GM12878 (cell line): ENCODE measurements at regions not wholly inside any gene's neighbourhood (a gene's known extent, or its start where the extent isn't known, plus 50 kb on each side); places are given as distances from the start of the nearest gene placed in this dataset.

ENCODE experiments used
- ATAC-seq: fragments of 200-7000 bp; cut with Tn5 transposase; 3 replicates; pipeline ENCODE4 v1.9.1; 2020; ENCODE audit warnings: mild to moderate bottlenecking, moderate library complexity
- BruUV-seq: library from RNA; stranded (reverse); fragments of 400-500 nt; replicated peaks from 2 replicates; lab custom pipeline; 2021; lab: Mats Ljungman, UMichigan
- CTCF ChIA-PET: fragments of 300-600 bp; sonication (Branson Sonifier 250); formaldehyde crosslinking; extraction: SDS; loops from one replicate; lab custom pipeline; 2021; ENCODE audit warnings: inconsistent platforms; lab: Yijun Ruan, JAX
- POLR2A ChIA-PET: fragments of 350-600 bp; formaldehyde crosslinking; extraction: SDS; loops from one replicate; lab custom pipeline; 2021; ENCODE audit warnings: inconsistent platforms; lab: Charles Lee
- RAD21 ChIA-PET: fragments of 300-600 bp; sonication (Branson Sonifier 250); formaldehyde crosslinking; loops from one replicate; lab custom pipeline; 2023; ENCODE audit warnings: antibody characterized with exemption; ENCODE audit not compliant: unreplicated experiment; lab: Charles Lee
- SMC1A ChIA-PET: fragments of 300-600 bp; sonication (Branson Sonifier 250); formaldehyde crosslinking; loops from one replicate; lab custom pipeline; 2023; ENCODE audit not compliant: unreplicated experiment, uncharacterized antibody; lab: Charles Lee
- DNase-seq: peaks from one replicate; pipeline ENCODE4 v3.0.0-alpha.2; 2011; ENCODE audit warnings: low read depth, low spot score
- FAIRE-seq: peaks from 3 replicates; lab custom pipeline; 2011; peaks lifted over from hg19 to GRCh38; lab: Jason Lieb, UNC
- H2AFZ ChIP-seq: 2 replicates; pipeline ENCODE4 v1.6.0; 2011; ENCODE audit warnings: low read depth, low read length, control low read depth; ENCODE audit not compliant: control insufficient read depth
- H3K27ac ChIP-seq: 2 replicates; pipeline ENCODE4 v1.5.1; 2011; ENCODE audit warnings: control low read depth; ENCODE audit not compliant: control insufficient read depth, insufficient read depth
- H3K27me3 ChIP-seq, 2 experiments: replicated peaks in 1 of 2; 2 replicates each; pipeline versions ENCODE4 v1.6.0 to v1.6.1; 2011; ENCODE audit warnings: low read length in 1 of 2; ENCODE audit not compliant: control insufficient read depth in 2 of 2, insufficient read depth in 2 of 2
- H3K36me3 ChIP-seq, 2 experiments: 2 replicates each; pipeline ENCODE4 v1.5.1; 2011; ENCODE audit warnings: low read length in 1 of 2; ENCODE audit not compliant: control insufficient read depth in 2 of 2, insufficient read depth in 2 of 2
- H3K4me1 ChIP-seq: 2 replicates; pipeline ENCODE4 v1.6.1; 2011; ENCODE audit warnings: mild to moderate bottlenecking, low read length, moderate library complexity, mixed read lengths; ENCODE audit not compliant: control insufficient read depth, insufficient read depth
- H3K4me2 ChIP-seq: 2 replicates; pipeline ENCODE4 v1.6.0; 2011; ENCODE audit warnings: control low read depth; ENCODE audit not compliant: control insufficient read depth, insufficient read depth
- H3K4me3 ChIP-seq: fragments of 200-600 bp; sonication (generic); 2 replicates; pipeline ENCODE4 v1.5.1; 2016
- H3K79me2 ChIP-seq: 2 replicates; pipeline ENCODE4 v1.6.0; 2011; ENCODE audit warnings: low read length; ENCODE audit not compliant: control insufficient read depth, insufficient read depth
- H3K9ac ChIP-seq: 2 replicates; pipeline ENCODE4 v1.8.0; 2011; ENCODE audit warnings: low read length, control low read depth, mixed read lengths; ENCODE audit not compliant: control insufficient read depth, insufficient read depth
- H3K9me3 ChIP-seq: replicated peaks from 3 replicates; pipeline ENCODE4 v1.5.1; 2011; ENCODE audit warnings: mild to moderate bottlenecking, low read length; ENCODE audit not compliant: control insufficient read depth, insufficient read depth
- H4K20me1 ChIP-seq: 2 replicates; pipeline ENCODE4 v1.6.0; 2011; ENCODE audit not compliant: control insufficient read depth, insufficient read depth
- BRCA1 ChIP-seq: IDR thresholded peaks from 2 replicates; pipeline ENCODE4 v1.6.1; 2011; ENCODE audit warnings: low read depth, low read length, improper control_type of control experiment
- CHD1 ChIP-seq: IDR thresholded peaks from 2 replicates; pipeline ENCODE4 v1.6.1; 2012; ENCODE audit warnings: low read depth, low read length, improper control_type of control experiment
- KAT2A ChIP-seq: conservative IDR thresholded peaks from 2 replicates; pipeline ENCODE4 v1.6.1; 2011; ENCODE audit warnings: low read depth, low read length; ENCODE audit not compliant: control insufficient read depth
- KLF5 ChIP-seq: fragments of 450-650 bp; IDR thresholded peaks from 2 replicates; pipeline ENCODE4 v1.6.1; 2014; ENCODE audit warnings: mild to moderate bottlenecking; ENCODE audit not compliant: partially characterized antibody
- MEF2A ChIP-seq: IDR thresholded peaks from 2 replicates; pipeline ENCODE4 v1.6.1; 2011; ENCODE audit warnings: low read depth, mild to moderate bottlenecking, low read length, moderate library complexity; ENCODE audit not compliant: insufficient read depth
- MTA2 ChIP-seq: fragments of 450-650 bp; IDR thresholded peaks from 2 replicates; pipeline ENCODE4 v1.6.1; 2016; ENCODE audit warnings: low read depth, mild to moderate bottlenecking, moderate library complexity
- MTA3 ChIP-seq: IDR thresholded peaks from 2 replicates; pipeline ENCODE4 v1.6.1; 2012; ENCODE audit warnings: low read length, inconsistent platforms, borderline replicate concordance
- PML ChIP-seq: IDR thresholded peaks from 2 replicates; pipeline ENCODE4 v1.6.1; 2012; ENCODE audit warnings: low read length, inconsistent platforms
- SRF ChIP-seq, 2 experiments: IDR thresholded peaks; 2 replicates each; pipeline ENCODE4 v1.6.1; 2011; ENCODE audit warnings: low read depth in 2 of 2, low read length in 2 of 2, mild to moderate bottlenecking in 1 of 2, moderate library complexity in 1 of 2
- ZNF384 ChIP-seq: IDR thresholded peaks from 2 replicates; pipeline ENCODE4 v1.6.1; 2012; ENCODE audit warnings: low read depth, mild to moderate bottlenecking, low read length, improper control_type of control experiment, borderline replicate concordance
- ZNF592 ChIP-seq: fragments of 450-650 bp; IDR thresholded peaks from 2 replicates; pipeline ENCODE4 v1.6.1; 2017; ENCODE audit warnings: mild to moderate bottlenecking, moderate library complexity
- WGBS: methylation state at CpG from one replicate; pipeline ENCODE4 v1.1.6; 2016; ENCODE audit warnings: low lambda C conversion rate; ENCODE audit not compliant: insufficient replicate concordance, insufficient coverage; ENCODE audit errors: missing lambda C conversion rate; 5-methylcytosine and 5-hydroxymethylcytosine counted together
- in situ Hi-C: fragments of 300-500 bp; cut with MboI; formaldehyde crosslinking; loops from 9 replicates; pipeline ENCODE4 v1.14.3; 2018; ENCODE audit warnings: mixed read lengths
- intact Hi-C: fragments of 100-400 bp; cut with micrococcal nuclease; formaldehyde crosslinking; loops from one replicate; pipeline ENCODE4 v1.14.2; 2022; ENCODE audit not compliant: unreplicated experiment
- TF ChIP-seq, protein P1 (sequence below): fragments of 450-650 bp; IDR thresholded peaks from 2 replicates; pipeline ENCODE4 v1.6.1; 2017; ENCODE audit warnings: mild to moderate bottlenecking
- TF ChIP-seq, protein P2 (sequence below), 3 experiments: IDR thresholded peaks in 2 of 3; conservative IDR thresholded peaks in 1 of 3; 2 replicates each; pipeline ENCODE4 v1.5.1; 2011; ENCODE audit warnings: low read depth in 3 of 3, low read length in 3 of 3, mild to moderate bottlenecking in 3 of 3, control low read depth in 2 of 3, moderate library complexity in 2 of 3, inconsistent platforms in 1 of 3, mixed read lengths in 1 of 3; ENCODE audit not compliant: control insufficient read depth in 2 of 3, insufficient read depth in 1 of 3; ENCODE audit errors: extremely low read depth in 1 of 3

DNA sequence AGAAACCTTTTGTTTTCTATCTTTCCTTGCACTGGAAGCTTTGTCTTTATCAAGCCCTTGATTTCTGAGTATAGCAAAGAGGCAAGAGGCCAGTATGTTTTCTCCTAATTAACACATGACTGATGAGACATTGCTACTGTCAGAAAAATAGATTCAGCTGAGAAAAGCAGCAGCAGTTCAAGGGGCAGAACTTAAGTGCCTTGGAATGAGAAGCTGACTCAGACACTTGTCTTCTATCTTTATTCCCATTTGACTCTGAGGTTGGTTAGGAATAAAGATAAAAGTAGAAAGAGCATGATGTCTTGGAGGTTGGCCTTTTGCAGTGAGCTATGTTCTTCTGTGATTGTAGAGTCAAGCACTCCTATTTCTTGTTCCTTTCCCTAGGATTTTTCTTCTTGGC lies 79.1 kb upstream of the MAN1A1 start (continued):
- TF ChIP-seq BRCA1 (no peak), CHD1 (no peak), KLF5 (no peak), PML (no peak), MEF2A (no peak)

- DNase-seq (no peak), ATAC-seq (no peak), FAIRE-seq (no peak)
- ChIA-PET CTCF (interaction anchor here (1.3 kb wide), 1 partner anchor 11 kb away, joined by 4 read pairs; no protein-coding TSS in a partner anchor), SMC1A (interaction anchor here (1.4 to 1.6 kb wide), 2 partner anchors 9 to 95 kb away, joined by 4 to 7 read pairs; no protein-coding TSS in a partner anchor), POLR2A (no interaction called here), RAD21 (no interaction called here)
- Histone ChIP-seq H3K4me3 (no peak overlapping the region), H2AFZ (no peak overlapping the region), H3K9me3 (no peaks in the 10 kb centered on the region), H3K27ac (no peak overlapping the region), H3K9ac (no peak overlapping the region), H3K79me2 (no peaks in the 10 kb centered on the region), H4K20me1 (no peaks in the 10 kb centered on the region), H3K27me3 (no peaks in the 10 kb centered on the region), H3K4me1 (no peaks in the 10 kb centered on the region), H3K36me3 (no peaks in the 10 kb centered on the region), H3K4me2 (no peak overlapping the region)
- no TSS peak for BruUV-seq
- 46% methylated on average over 3 of the region's 3 CpGs for WGBS
- intact Hi-C loops (no loop called here), in situ Hi-C loops (no loop called here)
- no peak for TF ChIP-seq MTA2
- TF ChIP-seq MTA3: no peak
- TF ChIP-seq, protein P1, sequence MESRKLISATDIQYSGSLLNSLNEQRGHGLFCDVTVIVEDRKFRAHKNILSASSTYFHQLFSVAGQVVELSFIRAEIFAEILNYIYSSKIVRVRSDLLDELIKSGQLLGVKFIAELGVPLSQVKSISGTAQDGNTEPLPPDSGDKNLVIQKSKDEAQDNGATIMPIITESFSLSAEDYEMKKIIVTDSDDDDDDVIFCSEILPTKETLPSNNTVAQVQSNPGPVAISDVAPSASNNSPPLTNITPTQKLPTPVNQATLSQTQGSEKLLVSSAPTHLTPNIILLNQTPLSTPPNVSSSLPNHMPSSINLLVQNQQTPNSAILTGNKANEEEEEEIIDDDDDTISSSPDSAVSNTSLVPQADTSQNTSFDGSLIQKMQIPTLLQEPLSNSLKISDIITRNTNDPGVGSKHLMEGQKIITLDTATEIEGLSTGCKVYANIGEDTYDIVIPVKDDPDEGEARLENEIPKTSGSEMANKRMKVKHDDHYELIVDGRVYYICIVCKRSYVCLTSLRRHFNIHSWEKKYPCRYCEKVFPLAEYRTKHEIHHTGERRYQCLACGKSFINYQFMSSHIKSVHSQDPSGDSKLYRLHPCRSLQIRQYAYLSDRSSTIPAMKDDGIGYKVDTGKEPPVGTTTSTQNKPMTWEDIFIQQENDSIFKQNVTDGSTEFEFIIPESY: no peak
- no peak for TF ChIP-seq ZNF384
- TF ChIP-seq BRCA1: no peak
- no peak for TF ChIP-seq KLF5
- TF ChIP-seq, protein P2, sequence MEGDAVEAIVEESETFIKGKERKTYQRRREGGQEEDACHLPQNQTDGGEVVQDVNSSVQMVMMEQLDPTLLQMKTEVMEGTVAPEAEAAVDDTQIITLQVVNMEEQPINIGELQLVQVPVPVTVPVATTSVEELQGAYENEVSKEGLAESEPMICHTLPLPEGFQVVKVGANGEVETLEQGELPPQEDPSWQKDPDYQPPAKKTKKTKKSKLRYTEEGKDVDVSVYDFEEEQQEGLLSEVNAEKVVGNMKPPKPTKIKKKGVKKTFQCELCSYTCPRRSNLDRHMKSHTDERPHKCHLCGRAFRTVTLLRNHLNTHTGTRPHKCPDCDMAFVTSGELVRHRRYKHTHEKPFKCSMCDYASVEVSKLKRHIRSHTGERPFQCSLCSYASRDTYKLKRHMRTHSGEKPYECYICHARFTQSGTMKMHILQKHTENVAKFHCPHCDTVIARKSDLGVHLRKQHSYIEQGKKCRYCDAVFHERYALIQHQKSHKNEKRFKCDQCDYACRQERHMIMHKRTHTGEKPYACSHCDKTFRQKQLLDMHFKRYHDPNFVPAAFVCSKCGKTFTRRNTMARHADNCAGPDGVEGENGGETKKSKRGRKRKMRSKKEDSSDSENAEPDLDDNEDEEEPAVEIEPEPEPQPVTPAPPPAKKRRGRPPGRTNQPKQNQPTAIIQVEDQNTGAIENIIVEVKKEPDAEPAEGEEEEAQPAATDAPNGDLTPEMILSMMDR (IDR thresholded peaks at IDR 0.05 in 2 of 3, conservative IDR thresholded peaks at IDR 0.05 in 1 of 3; ENCODE audit: control insufficient read depth in 2 of 3, extremely low read depth in 1 of 3, insufficient read depth in 1 of 3, low read depth in 3 of 3, low read length in 3 of 3): no peak
- TF ChIP-seq ZNF592: no peak
- no peak for TF ChIP-seq SRF (IDR thresholded peaks at IDR 0.05; ENCODE audit: low read depth in 2 of 2, low read length in 2 of 2)
- TF ChIP-seq KAT2A: no peak
Measured at GRCh38 chr6:119426619-119427018, 77.1 kb upstream of the MAN1A1 start.
